Upper lobe of left lung (tissue), 6 donors: ENCODE measurements at regions not wholly inside any gene's neighbourhood (a gene's known extent, or its start where the extent isn't known, plus 50 kb on each side); places are given as distances from the start of the nearest gene placed in this dataset.
A peak's percentile ranks its signal among the peaks of the same experiment; 100 is the strongest.

ENCODE experiments used
- ATAC-seq, 2 donors: fragments of 200-7000 bp; cut with Tn5 transposase; one replicate each; pipeline ENCODE4 v1.9.1; 2022; ENCODE audit warnings: mild to moderate bottlenecking in 2 of 2, moderate library complexity in 2 of 2; ENCODE audit not compliant: low FRiP score in 2 of 2
- DNase-seq, 2 donors: peaks; one replicate each; pipeline ENCODE4 v3.0.0-alpha.2; 2019 to 2020
- H3K27ac ChIP-seq, 4 donors: fragments of 200-600 bp; sonication (generic); one replicate each; pipeline ENCODE4 v1.5.1; 2016 to 2019
- H3K27me3 ChIP-seq, 4 donors: fragments of 200-600 bp; sonication (generic); one replicate each; pipeline ENCODE4 v1.5.1; 2017 to 2019
- H3K36me3 ChIP-seq, 4 donors: fragments of 200-600 bp; sonication (generic); one replicate each; pipeline ENCODE4 v1.5.1; 2016 to 2019
- H3K4me1 ChIP-seq, 4 donors: fragments of 200-600 bp; sonication (generic); one replicate each; pipeline ENCODE4 v1.5.1; 2018 to 2019
- H3K4me3 ChIP-seq, 4 donors: fragments of 200-600 bp; sonication (generic); one replicate each; pipeline ENCODE4 v1.5.1; 2017 to 2019; ENCODE audit warnings: mild to moderate bottlenecking in 2 of 4, moderate library complexity in 1 of 4
- H3K9me3 ChIP-seq, 4 donors: fragments of 200-600 bp; sonication (generic); one replicate each; pipeline ENCODE4 v1.5.1; 2018 to 2019
- EP300 ChIP-seq, 4 donors: sonication (generic); formaldehyde crosslinking; IDR thresholded peaks; one replicate each; pipeline ENCODE4 v1.5.1; 2017; ENCODE audit warnings: antibody characterized with exemption in 4 of 4, control low read depth in 2 of 4
- POLR2A ChIP-seq, 4 donors: fragments of 450-650 bp; IDR thresholded peaks; one replicate each; pipeline ENCODE4 v1.5.1; 2016 to 2017; ENCODE audit warnings: antibody characterized with exemption in 4 of 4, mild to moderate bottlenecking in 2 of 4
- POLR2AphosphoS5 ChIP-seq, 2 donors: sonication (generic); formaldehyde crosslinking; IDR thresholded peaks; one replicate each; pipeline ENCODE4 v1.5.1; 2017; ENCODE audit warnings: antibody characterized with exemption in 2 of 2
- WGBS, 2 donors: methylation state at CpG; one replicate each; pipeline ENCODE4 v1.1.5; 2017 to 2018; 5-methylcytosine and 5-hydroxymethylcytosine counted together
- TF ChIP-seq, protein P1 (sequence below), 6 experiments: fragments of 450-650 bp in 4 of 6; fragments of 200-600 bp in 2 of 6; sonication (generic) in 2 of 6; IDR thresholded peaks; one replicate each; pipeline ENCODE4 v1.5.1; 2016 to 2019; ENCODE audit warnings: antibody characterized with exemption in 6 of 6
- donor health status: DM: no; HTN: no; CAD: no; lungs with moderate emphysema.
- donor health status: DM: no; HTN: yes; CAD: no; lungs with severe emphysema.

DNA sequence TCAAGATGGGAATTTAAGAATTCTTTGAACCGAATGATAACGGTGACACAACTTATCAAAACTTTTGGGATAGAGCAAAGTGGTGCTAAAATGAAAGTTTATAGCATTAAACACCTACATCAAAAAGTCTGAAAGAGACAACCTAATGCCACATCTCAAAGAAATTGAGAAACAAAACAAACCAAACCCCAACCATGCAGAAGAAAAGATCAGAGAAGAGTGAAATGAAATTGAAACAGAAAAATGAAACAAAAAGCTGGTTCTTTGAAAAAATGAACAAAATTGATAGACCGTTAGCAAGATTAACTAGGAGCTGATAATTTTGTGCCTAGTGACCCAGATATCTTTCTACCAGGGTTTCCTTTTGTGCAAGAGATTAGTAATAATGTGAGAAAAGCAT lies 248.0 kb upstream of the EYS start:
- DNase-seq, result no peak
- Histone ChIP-seq H3K27me3 (no peaks in the 10 kb centered on the region), H3K4me3 (no peak overlapping the region), H3K36me3 (no peaks in the 10 kb centered on the region), H3K27ac (no peak overlapping the region), H3K4me1 (no peaks in the 10 kb centered on the region), H3K9me3 (no peaks in the 10 kb centered on the region)
- 85 to 86% methylated on average over 3 of the region's 3 CpGs for WGBS, 2 donors
- no peak for ATAC-seq
- TF ChIP-seq POLR2AphosphoS5 (IDR thresholded peaks at IDR 0.05), result no peak
- TF ChIP-seq EP300 (IDR thresholded peaks at IDR 0.05), result no peak
- no peak for TF ChIP-seq POLR2A (IDR thresholded peaks at IDR 0.05)

DNA sequence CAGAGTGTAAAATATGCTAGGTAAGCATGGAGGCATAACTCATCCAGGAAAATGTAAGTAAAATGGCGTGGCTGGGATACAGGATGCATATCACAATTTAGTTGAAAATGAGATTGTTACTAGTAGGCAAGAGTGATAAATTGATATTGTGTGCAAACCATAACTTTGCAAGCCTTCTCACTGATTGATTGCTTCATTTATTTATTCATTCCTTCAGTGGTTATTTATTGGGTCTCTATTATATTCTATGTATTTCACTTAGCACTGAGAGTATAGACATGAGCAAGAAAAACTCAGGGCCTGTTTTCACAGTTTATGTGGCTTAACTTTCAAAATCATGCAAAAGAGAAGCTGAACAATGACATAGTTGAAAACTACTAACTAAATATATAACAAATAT lies 241.0 kb upstream of the EYS start:
- H3K9me3 ChIP-seq, result no peaks in the 10 kb centered on the region
- no peak overlapping the region for H3K4me3 ChIP-seq
- TF ChIP-seq POLR2A (IDR thresholded peaks at IDR 0.05) (no peak), POLR2AphosphoS5 (IDR thresholded peaks at IDR 0.05) (no peak), EP300 (IDR thresholded peaks at IDR 0.05) (no peak)
- TF ChIP-seq, protein P1, sequence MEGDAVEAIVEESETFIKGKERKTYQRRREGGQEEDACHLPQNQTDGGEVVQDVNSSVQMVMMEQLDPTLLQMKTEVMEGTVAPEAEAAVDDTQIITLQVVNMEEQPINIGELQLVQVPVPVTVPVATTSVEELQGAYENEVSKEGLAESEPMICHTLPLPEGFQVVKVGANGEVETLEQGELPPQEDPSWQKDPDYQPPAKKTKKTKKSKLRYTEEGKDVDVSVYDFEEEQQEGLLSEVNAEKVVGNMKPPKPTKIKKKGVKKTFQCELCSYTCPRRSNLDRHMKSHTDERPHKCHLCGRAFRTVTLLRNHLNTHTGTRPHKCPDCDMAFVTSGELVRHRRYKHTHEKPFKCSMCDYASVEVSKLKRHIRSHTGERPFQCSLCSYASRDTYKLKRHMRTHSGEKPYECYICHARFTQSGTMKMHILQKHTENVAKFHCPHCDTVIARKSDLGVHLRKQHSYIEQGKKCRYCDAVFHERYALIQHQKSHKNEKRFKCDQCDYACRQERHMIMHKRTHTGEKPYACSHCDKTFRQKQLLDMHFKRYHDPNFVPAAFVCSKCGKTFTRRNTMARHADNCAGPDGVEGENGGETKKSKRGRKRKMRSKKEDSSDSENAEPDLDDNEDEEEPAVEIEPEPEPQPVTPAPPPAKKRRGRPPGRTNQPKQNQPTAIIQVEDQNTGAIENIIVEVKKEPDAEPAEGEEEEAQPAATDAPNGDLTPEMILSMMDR (IDR thresholded peaks at IDR 0.05), result no peak
- H3K27me3 ChIP-seq, result no peaks in the 10 kb centered on the region
- DNase-seq (no peak), ATAC-seq (no peak)
- H3K4me1 ChIP-seq, result no peaks in the 10 kb centered on the region
- WGBS, 2 donors, result 81 to 83% methylated on average over 1 of the region's 1 CpG
- no peak overlapping the region for H3K27ac ChIP-seq
- H3K36me3 ChIP-seq, result no peaks in the 10 kb centered on the region

DNA sequence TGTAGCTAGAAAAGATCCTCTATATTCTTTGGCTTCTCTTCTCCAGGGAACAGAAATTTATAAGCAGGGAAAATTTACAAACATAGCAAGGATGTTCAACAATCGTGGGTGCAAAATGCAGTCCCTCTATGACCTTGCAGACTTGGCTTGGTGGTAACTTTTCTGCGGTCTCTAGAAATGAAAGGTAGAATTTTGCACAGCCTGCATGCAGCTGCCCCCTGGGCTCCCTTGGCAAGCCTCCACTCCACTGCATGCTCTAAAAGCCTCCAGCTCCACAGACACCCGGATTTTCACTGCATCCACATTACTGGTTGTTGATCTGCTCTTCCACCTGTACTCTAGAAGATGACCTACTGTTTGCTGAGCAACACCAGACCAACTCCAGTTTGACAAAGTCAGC lies 236.5 kb upstream of the EYS start:
- no peaks in the 10 kb centered on the region for H3K36me3 ChIP-seq

DNA sequence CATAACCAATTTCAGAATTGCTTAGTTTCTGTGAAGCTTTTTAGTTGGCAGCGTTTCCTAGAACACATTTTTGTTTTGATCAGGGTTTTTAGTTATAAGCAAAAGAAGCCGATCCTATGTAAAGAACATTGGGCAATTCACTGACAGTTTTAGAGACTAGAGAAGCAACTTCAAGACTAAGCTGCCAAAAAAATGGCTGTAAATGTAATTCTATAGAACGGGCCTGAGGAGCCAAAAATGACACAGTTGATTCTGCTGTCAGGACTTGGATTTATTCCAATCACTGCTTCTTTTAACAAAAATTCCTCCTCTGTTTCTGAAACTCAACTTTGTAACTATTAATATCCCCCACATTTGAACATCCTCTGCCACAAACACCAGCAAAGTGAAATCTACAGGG lies 236.0 kb upstream of the EYS start:
- Histone ChIP-seq H3K9me3 (no peaks in the 10 kb centered on the region), H3K27me3 (no peaks in the 10 kb centered on the region), H3K36me3 (no peaks in the 10 kb centered on the region), H3K27ac (no peak overlapping the region), H3K4me1 (no peaks in the 10 kb centered on the region), H3K4me3 (no peak overlapping the region)
- TF ChIP-seq POLR2AphosphoS5 (IDR thresholded peaks at IDR 0.05), result no peak
- TF ChIP-seq, protein P1 (IDR thresholded peaks at IDR 0.05), result no peak
- DNase-seq (no peak), ATAC-seq (no peak)
- WGBS, 2 donors, result 68 to 69% methylated on average over 3 of the region's 3 CpGs

More for the DNA sequence above, 236.5 kb upstream of the EYS start:
- Histone ChIP-seq H3K27me3 (no peaks in the 10 kb centered on the region), H3K27ac (no peak overlapping the region), H3K4me1 (no peaks in the 10 kb centered on the region), H3K4me3 (no peak overlapping the region), H3K9me3 (no peaks in the 10 kb centered on the region)
- ATAC-seq (no peak), DNase-seq (no peak)
- TF ChIP-seq POLR2A (IDR thresholded peaks at IDR 0.05) (no peak), EP300 (IDR thresholded peaks at IDR 0.05) (no peak), POLR2AphosphoS5 (IDR thresholded peaks at IDR 0.05) (no peak)
- TF ChIP-seq, protein P1 (IDR thresholded peaks at IDR 0.05), result no peak
- WGBS, 2 donors, result 58 to 65% methylated on average over 3 of the region's 3 CpGs

DNA sequence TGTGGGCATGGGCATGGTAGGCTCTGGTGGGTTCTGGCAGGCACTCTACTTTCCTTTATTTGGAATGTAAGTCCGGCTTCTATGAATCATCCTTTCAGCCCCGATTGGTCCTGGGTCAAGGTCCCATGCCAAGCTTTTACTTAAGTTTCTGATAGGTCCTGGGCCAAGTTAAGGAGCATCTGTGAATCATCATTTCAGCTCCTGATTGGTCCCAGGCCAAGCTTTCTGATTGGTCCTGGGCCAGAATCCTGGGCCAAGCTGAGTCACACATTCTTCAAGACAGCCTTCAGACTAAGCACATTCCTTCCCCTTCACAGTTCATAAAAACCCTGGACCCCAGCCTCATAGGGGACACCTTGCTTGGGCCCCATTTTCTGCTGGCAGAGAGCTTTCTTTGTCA lies 231.0 kb upstream of the EYS start:
- Histone ChIP-seq H3K27me3 (no peaks in the 10 kb centered on the region), H3K4me1 (no peaks in the 10 kb centered on the region), H3K27ac (no peak overlapping the region), H3K9me3 (no peaks in the 10 kb centered on the region), H3K4me3 (no peak overlapping the region), H3K36me3 (no peaks in the 10 kb centered on the region)
- DNase-seq, result no peak
- peak in 1 of 2 donors; percentile 71 for ATAC-seq
- WGBS, 2 donors, result 79 to 83% methylated on average over 2 of the region's 2 CpGs
- TF ChIP-seq, protein P1 (IDR thresholded peaks at IDR 0.05), result no peak
- TF ChIP-seq POLR2A (IDR thresholded peaks at IDR 0.05), result no peak
- TF ChIP-seq POLR2AphosphoS5 (IDR thresholded peaks at IDR 0.05), result no peak
- TF ChIP-seq EP300 (IDR thresholded peaks at IDR 0.05), result no peak
